ENCODE measurements at regions not wholly inside any gene's neighbourhood (a gene's known extent, or its start where the extent isn't known, plus 50 kb on each side); places are given as distances from the start of the nearest gene placed in this dataset.

DNA sequence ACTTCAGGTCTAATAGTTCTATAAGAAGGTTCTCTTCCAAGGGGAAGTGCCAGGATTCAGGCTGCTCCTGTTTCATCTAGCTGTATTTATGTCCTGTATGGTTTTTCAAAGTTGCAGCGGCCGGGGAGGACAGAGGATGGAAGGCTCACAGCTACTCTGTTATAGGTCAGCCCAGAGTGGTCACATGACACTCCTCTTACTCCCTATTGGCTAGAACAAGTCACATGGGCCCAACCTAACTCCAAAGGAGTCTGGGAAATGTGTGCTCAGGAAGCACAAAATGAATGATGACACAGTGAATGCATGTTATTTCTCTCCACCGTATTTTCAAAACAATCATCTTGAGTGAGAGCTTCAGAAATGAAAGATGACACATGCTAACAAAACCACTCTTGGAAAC lies 645.1 kb upstream of the RBFOX1 start:
- TF ChIP-seq, protein P1, sequence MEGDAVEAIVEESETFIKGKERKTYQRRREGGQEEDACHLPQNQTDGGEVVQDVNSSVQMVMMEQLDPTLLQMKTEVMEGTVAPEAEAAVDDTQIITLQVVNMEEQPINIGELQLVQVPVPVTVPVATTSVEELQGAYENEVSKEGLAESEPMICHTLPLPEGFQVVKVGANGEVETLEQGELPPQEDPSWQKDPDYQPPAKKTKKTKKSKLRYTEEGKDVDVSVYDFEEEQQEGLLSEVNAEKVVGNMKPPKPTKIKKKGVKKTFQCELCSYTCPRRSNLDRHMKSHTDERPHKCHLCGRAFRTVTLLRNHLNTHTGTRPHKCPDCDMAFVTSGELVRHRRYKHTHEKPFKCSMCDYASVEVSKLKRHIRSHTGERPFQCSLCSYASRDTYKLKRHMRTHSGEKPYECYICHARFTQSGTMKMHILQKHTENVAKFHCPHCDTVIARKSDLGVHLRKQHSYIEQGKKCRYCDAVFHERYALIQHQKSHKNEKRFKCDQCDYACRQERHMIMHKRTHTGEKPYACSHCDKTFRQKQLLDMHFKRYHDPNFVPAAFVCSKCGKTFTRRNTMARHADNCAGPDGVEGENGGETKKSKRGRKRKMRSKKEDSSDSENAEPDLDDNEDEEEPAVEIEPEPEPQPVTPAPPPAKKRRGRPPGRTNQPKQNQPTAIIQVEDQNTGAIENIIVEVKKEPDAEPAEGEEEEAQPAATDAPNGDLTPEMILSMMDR (IDR thresholded peaks at IDR 0.05), result no peak
- TF ChIP-seq POLR2AphosphoS5 (IDR thresholded peaks at IDR 0.05), result no peak
- no peak for TF ChIP-seq POLR2A (IDR thresholded peaks at IDR 0.05)

All from breast epithelium (tissue), 3 donors.